ENCODE measurements at regions not wholly inside any gene's neighbourhood (a gene's known extent, or its start where the extent isn't known, plus 50 kb on each side); places are given as distances from the start of the nearest gene placed in this dataset.

GRCh38 chr5:152066784-152067183, 142.1 kb upstream of the GLRA1 start:
- TF ChIP-seq POLR2A (IDR thresholded peaks at IDR 0.05; ENCODE audit: low read length) (no peak), GATA1 (IDR thresholded peaks at IDR 0.05; ENCODE audit: low read depth, low read length) (no peak)

All from erythroblast (primary cell).